Fibroblast of lung (primary cell): ENCODE measurements at regions not wholly inside any gene's neighbourhood (a gene's known extent, or its start where the extent isn't known, plus 50 kb on each side); places are given as distances from the start of the nearest gene placed in this dataset.

Source experiments
- DNase-seq, 2 donors: peaks; one replicate each; pipeline versions ENCODE4 v3.0.0 to v3.0.0-alpha.2; 2010; ENCODE audit warnings: low read depth in 2 of 2
- H2AFZ ChIP-seq: 2 replicates; pipeline ENCODE4 v1.5.1; 2012; ENCODE audit warnings: low read length, control low read depth, inconsistent platforms
- H3K27ac ChIP-seq: 2 replicates; pipeline ENCODE4 v1.5.1; 2011; ENCODE audit warnings: low read length, control low read depth; ENCODE audit not compliant: insufficient read depth
- H3K27me3 ChIP-seq: 2 replicates; pipeline ENCODE4 v1.5.1; 2011; ENCODE audit warnings: mild to moderate bottlenecking, low read length; ENCODE audit not compliant: control insufficient read depth, insufficient read depth
- H3K36me3 ChIP-seq: 2 replicates; pipeline ENCODE4 v1.5.1; 2011; ENCODE audit warnings: low read length; ENCODE audit not compliant: control insufficient read depth, insufficient read depth
- H3K4me1 ChIP-seq: 2 replicates; pipeline ENCODE4 v1.5.1; 2011; ENCODE audit warnings: low read length; ENCODE audit not compliant: control insufficient read depth, insufficient read depth; ENCODE audit errors: extremely low read depth
- H3K4me2 ChIP-seq: 2 replicates; pipeline ENCODE4 v1.5.1; 2011; ENCODE audit warnings: low read length, control low read depth; ENCODE audit not compliant: insufficient read depth; ENCODE audit errors: extremely low read depth
- H3K4me3 ChIP-seq, 4 experiments: fragments of 200-600 bp in 1 of 4; sonication (generic) in 1 of 4; replicated peaks in 1 of 4; 2 replicates each; pipeline ENCODE4 v1.5.1; 2011 to 2016; ENCODE audit warnings: low read length in 4 of 4, low read depth in 3 of 4, mild to moderate bottlenecking in 3 of 4, control low read depth in 2 of 4, inconsistent platforms in 1 of 4, mixed read lengths in 1 of 4; ENCODE audit not compliant: insufficient read depth in 1 of 4; ENCODE audit errors: control extremely low read depth in 1 of 4
- H3K79me2 ChIP-seq: 2 replicates; pipeline ENCODE4 v1.5.1; 2012; ENCODE audit warnings: mild to moderate bottlenecking, low read length, inconsistent platforms; ENCODE audit not compliant: control insufficient read depth, insufficient read depth
- H3K9ac ChIP-seq: 2 replicates; pipeline ENCODE4 v1.5.1; 2011; ENCODE audit warnings: mild to moderate bottlenecking, low read length, control low read depth; ENCODE audit not compliant: insufficient read depth
- H3K9me3 ChIP-seq: 2 replicates; pipeline ENCODE4 v1.5.1; 2012; ENCODE audit warnings: low read depth, low read length; ENCODE audit not compliant: control insufficient read depth, insufficient read depth
- H4K20me1 ChIP-seq: 2 replicates; pipeline ENCODE4 v1.5.1; 2011; ENCODE audit warnings: low read length; ENCODE audit not compliant: control insufficient read depth, insufficient read depth; ENCODE audit errors: extremely low read depth
- CTCF ChIP-seq, 2 donors: IDR thresholded peaks in 1 of 2; conservative IDR thresholded peaks in 1 of 2; 1 replicate in 1 of 2; 2 replicates in 1 of 2; pipeline ENCODE4 v1.5.1; 2011 to 2012; ENCODE audit warnings: low read length in 2 of 2, control low read depth in 1 of 2, inconsistent platforms in 1 of 2, low read depth in 1 of 2, mild to moderate bottlenecking in 1 of 2
- EZH2 ChIP-seq: IDR thresholded peaks from 2 replicates; pipeline ENCODE4 v1.5.1; 2012; ENCODE audit warnings: low read length, control low read depth, mild to moderate bottlenecking; ENCODE audit errors: missing control alignments

- no peaks in the 10 kb centered on the region for H3K79me2 ChIP-seq
- H3K27ac ChIP-seq = no peak overlapping the region
- H3K4me1 ChIP-seq = peaks cover 2% of the 10 kb centered on the region
- H3K27me3 ChIP-seq = no peaks in the 10 kb centered on the region
- H3K4me3 ChIP-seq = no peak overlapping the region
- no peak overlapping the region for H3K4me2 ChIP-seq
- no peaks in the 10 kb centered on the region for H3K36me3 ChIP-seq
- H4K20me1 ChIP-seq = no peaks in the 10 kb centered on the region
- no peak for TF ChIP-seq CTCF (conservative IDR thresholded peaks at IDR 0.05 in 1 of 2, IDR thresholded peaks at IDR 0.05 in 1 of 2; ENCODE audit: low read depth in 1 of 2, low read length in 2 of 2)
- DNase-seq = no peak
- H3K9me3 ChIP-seq = no peaks in the 10 kb centered on the region
- H3K9ac ChIP-seq = no peak overlapping the region
- no peak overlapping the region for H2AFZ ChIP-seq
Observed at GRCh38 chr9:88690628-88691027, 155.7 kb downstream of the NXNL2 start.

- no peak overlapping the region for H3K4me2 ChIP-seq
- no peak overlapping the region for H3K9ac ChIP-seq
- H3K9me3 ChIP-seq = no peaks in the 10 kb centered on the region
- H2AFZ ChIP-seq = no peak overlapping the region
- no peak for DNase-seq
- TF ChIP-seq CTCF (conservative IDR thresholded peaks at IDR 0.05 in 1 of 2, IDR thresholded peaks at IDR 0.05 in 1 of 2; ENCODE audit: low read depth in 1 of 2, low read length in 2 of 2) (no peak), EZH2 (no peak)
- no peak overlapping the region for H3K27ac ChIP-seq
- peaks cover 2% of the 10 kb centered on the region for H3K4me1 ChIP-seq
- H3K4me3 ChIP-seq = no peak overlapping the region
- no peaks in the 10 kb centered on the region for H4K20me1 ChIP-seq
- no peaks in the 10 kb centered on the region for H3K27me3 ChIP-seq
- no peaks in the 10 kb centered on the region for H3K36me3 ChIP-seq
- no peaks in the 10 kb centered on the region for H3K79me2 ChIP-seq
Observed at GRCh38 chr9:88691091-88691490, 156.1 kb downstream of the NXNL2 start.

GRCh38 chr9:88691811-88692210 lies 156.8 kb downstream of the NXNL2 start:
- H3K4me2 ChIP-seq = no peak overlapping the region
- H3K27ac ChIP-seq = no peak overlapping the region
- DNase-seq = peak; percentile 66 to 77
- H2AFZ ChIP-seq = no peak overlapping the region
- H3K9ac ChIP-seq = no peak overlapping the region
- H3K79me2 ChIP-seq = no peaks in the 10 kb centered on the region
- peak in 1 of 2 donors; percentile 1 for TF ChIP-seq CTCF (conservative IDR thresholded peaks at IDR 0.05 in 1 of 2, IDR thresholded peaks at IDR 0.05 in 1 of 2; ENCODE audit: low read depth in 1 of 2, low read length in 2 of 2)
- TF ChIP-seq EZH2 = no peak
- H3K36me3 ChIP-seq = no peaks in the 10 kb centered on the region
- H3K4me1 ChIP-seq = peaks cover 2% of the 10 kb centered on the region
- no peaks in the 10 kb centered on the region for H3K9me3 ChIP-seq
- H4K20me1 ChIP-seq = no peaks in the 10 kb centered on the region
- H3K4me3 ChIP-seq = no peak overlapping the region
- no peaks in the 10 kb centered on the region for H3K27me3 ChIP-seq
